ENCODE measurements at regions not wholly inside any gene's neighbourhood (a gene's known extent, or its start where the extent isn't known, plus 50 kb on each side); places are given as distances from the start of the nearest gene placed in this dataset.
A peak's percentile ranks its signal among the peaks of the same experiment; 100 is the strongest.

- Mint-ChIP-seq H3K27me3 (peaks cover 6% of the 10 kb centered on the region), H3K4me3 (no peak overlapping the region), H3K27ac (no peak overlapping the region), H3K4me1 (ENCODE audit: low read depth) (no peaks in the 10 kb centered on the region), H3K9me3 (no peaks in the 10 kb centered on the region), H3K36me3 (ENCODE audit: low read depth) (no peaks in the 10 kb centered on the region)
- DNase-seq: no peak
These were observed 225.0 kb downstream of the HRH4 start for GRCh38 chr18:24685254-24685959.

- no peaks in the 10 kb centered on the region for H3K4me1 Mint-ChIP-seq (ENCODE audit: low read depth)
- H3K27ac Mint-ChIP-seq: no peak overlapping the region
- H3K4me3 Mint-ChIP-seq: no peak overlapping the region
- H3K27me3 Mint-ChIP-seq: peaks cover 4% of the 10 kb centered on the region
- no peaks in the 10 kb centered on the region for H3K36me3 Mint-ChIP-seq (ENCODE audit: low read depth)
- DNase-seq: no peak
- peaks cover 24% of the 10 kb centered on the region for H3K9me3 Mint-ChIP-seq
These were observed 234.7 kb downstream of the HRH4 start for GRCh38 chr18:24695168-24695567.

GRCh38 chr18:24702001-24702515, 241.6 kb downstream of the HRH4 start:
- no peaks in the 10 kb centered on the region for H3K36me3 Mint-ChIP-seq (ENCODE audit: low read depth)
- peaks cover 24% of the 10 kb centered on the region for H3K27me3 Mint-ChIP-seq
- no peak for DNase-seq
- H3K27ac Mint-ChIP-seq: no peak overlapping the region
- no peaks in the 10 kb centered on the region for H3K4me1 Mint-ChIP-seq (ENCODE audit: low read depth)
- H3K4me3 Mint-ChIP-seq: no peak overlapping the region
- H3K9me3 Mint-ChIP-seq: peaks cover 8% of the 10 kb centered on the region

GRCh38 chr18:24703316-24703715, 242.9 kb downstream of the HRH4 start:
- Mint-ChIP-seq H3K36me3 (ENCODE audit: low read depth) (no peaks in the 10 kb centered on the region), H3K9me3 (peaks cover 8% of the 10 kb centered on the region)

GRCh38 chr18:24704946-24705630, 244.7 kb downstream of the HRH4 start:
- H3K27ac Mint-ChIP-seq: no peak overlapping the region
- no peak overlapping the region for H3K4me3 Mint-ChIP-seq
- no peaks in the 10 kb centered on the region for H3K4me1 Mint-ChIP-seq (ENCODE audit: low read depth)
- DNase-seq: no peak
- H3K36me3 Mint-ChIP-seq (ENCODE audit: low read depth): no peaks in the 10 kb centered on the region
- H3K9me3 Mint-ChIP-seq: peaks cover 8% of the 10 kb centered on the region
- H3K27me3 Mint-ChIP-seq: peaks cover 20% of the 10 kb centered on the region

More at GRCh38 chr18:24703316-24703715, 242.9 kb downstream of the HRH4 start:
- Mint-ChIP-seq H3K27me3 (peaks cover 20% of the 10 kb centered on the region), H3K4me3 (no peak overlapping the region), H3K27ac (no peak overlapping the region), H3K4me1 (ENCODE audit: low read depth) (no peaks in the 10 kb centered on the region)
- DNase-seq: no peak

GRCh38 chr18:24710474-24710873, 250.0 kb downstream of the HRH4 start:
- DNase-seq: no peak
- H3K36me3 Mint-ChIP-seq (ENCODE audit: low read depth): no peaks in the 10 kb centered on the region

GRCh38 chr18:24719791-24720190, 259.4 kb downstream of the HRH4 start:
- no peak for DNase-seq
- Mint-ChIP-seq H3K4me1 (ENCODE audit: low read depth) (no peaks in the 10 kb centered on the region), H3K27me3 (peaks cover 34% of the 10 kb centered on the region), H3K27ac (no peak overlapping the region), H3K4me3 (no peak overlapping the region), H3K36me3 (ENCODE audit: low read depth) (no peaks in the 10 kb centered on the region), H3K9me3 (no peaks in the 10 kb centered on the region)

More at GRCh38 chr18:24710474-24710873, 250.0 kb downstream of the HRH4 start:
- peaks cover under 1% of the 10 kb centered on the region for H3K27me3 Mint-ChIP-seq
- H3K9me3 Mint-ChIP-seq: no peaks in the 10 kb centered on the region
- no peak overlapping the region for H3K27ac Mint-ChIP-seq
- no peaks in the 10 kb centered on the region for H3K4me1 Mint-ChIP-seq (ENCODE audit: low read depth)
- H3K4me3 Mint-ChIP-seq: no peak overlapping the region

GRCh38 chr18:24721388-24721787, 261.0 kb downstream of the HRH4 start:
- DNase-seq: no peak
- Mint-ChIP-seq H3K9me3 (no peaks in the 10 kb centered on the region), H3K36me3 (ENCODE audit: low read depth) (no peaks in the 10 kb centered on the region), H3K4me3 (no peak overlapping the region), H3K27ac (no peak overlapping the region), H3K27me3 (peaks cover 37% of the 10 kb centered on the region), H3K4me1 (ENCODE audit: low read depth) (no peaks in the 10 kb centered on the region)

- Mint-ChIP-seq H3K4me1 (ENCODE audit: low read depth) (peaks cover 2% of the 10 kb centered on the region), H3K9me3 (no peaks in the 10 kb centered on the region), H3K27ac (no peak overlapping the region), H3K4me3 (no peak overlapping the region), H3K36me3 (ENCODE audit: low read depth) (no peaks in the 10 kb centered on the region), H3K27me3 (peaks cover 28% of the 10 kb centered on the region)
- DNase-seq: no peak
These were observed 265.4 kb downstream of the HRH4 start for GRCh38 chr18:24725644-24726415.

GRCh38 chr18:24726727-24727492, 266.5 kb downstream of the HRH4 start:
- DNase-seq: peak; percentile 57
- H3K27me3 Mint-ChIP-seq: peaks cover 22% of the 10 kb centered on the region
- no peak overlapping the region for H3K27ac Mint-ChIP-seq
- H3K4me3 Mint-ChIP-seq: no peak overlapping the region
- peaks cover 2% of the 10 kb centered on the region for H3K4me1 Mint-ChIP-seq (ENCODE audit: low read depth)
- H3K9me3 Mint-ChIP-seq: no peaks in the 10 kb centered on the region
- H3K36me3 Mint-ChIP-seq (ENCODE audit: low read depth): no peaks in the 10 kb centered on the region

- DNase-seq: no peak
- Mint-ChIP-seq H3K36me3 (ENCODE audit: low read depth) (no peaks in the 10 kb centered on the region), H3K27me3 (peaks cover 19% of the 10 kb centered on the region), H3K4me1 (ENCODE audit: low read depth) (peaks cover 2% of the 10 kb centered on the region), H3K4me3 (no peak overlapping the region), H3K9me3 (no peaks in the 10 kb centered on the region), H3K27ac (no peak overlapping the region)
These were observed 267.2 kb downstream of the HRH4 start for GRCh38 chr18:24727685-24728084.

- no peak for DNase-seq
- H3K27ac Mint-ChIP-seq: no peak overlapping the region
- H3K27me3 Mint-ChIP-seq: peaks cover 4% of the 10 kb centered on the region
- H3K4me1 Mint-ChIP-seq (ENCODE audit: low read depth): peaks cover 2% of the 10 kb centered on the region
- H3K4me3 Mint-ChIP-seq: no peak overlapping the region
- H3K9me3 Mint-ChIP-seq: no peaks in the 10 kb centered on the region
- no peaks in the 10 kb centered on the region for H3K36me3 Mint-ChIP-seq (ENCODE audit: low read depth)
These were observed 270.7 kb downstream of the HRH4 start for GRCh38 chr18:24731158-24731557.

- peaks cover 4% of the 10 kb centered on the region for H3K27me3 Mint-ChIP-seq
- DNase-seq: no peak
These were observed 271.5 kb downstream of the HRH4 start for GRCh38 chr18:24731981-24732380.

GRCh38 chr18:24734058-24734457, 273.6 kb downstream of the HRH4 start:
- Mint-ChIP-seq H3K27ac (no peak overlapping the region), H3K36me3 (ENCODE audit: low read depth) (no peaks in the 10 kb centered on the region), H3K4me1 (ENCODE audit: low read depth) (no peaks in the 10 kb centered on the region), H3K4me3 (no peak overlapping the region), H3K9me3 (no peaks in the 10 kb centered on the region), H3K27me3 (peaks cover 2% of the 10 kb centered on the region)
- no peak for DNase-seq

More at GRCh38 chr18:24731981-24732380, 271.5 kb downstream of the HRH4 start:
- Mint-ChIP-seq H3K36me3 (ENCODE audit: low read depth) (no peaks in the 10 kb centered on the region), H3K4me1 (ENCODE audit: low read depth) (no peaks in the 10 kb centered on the region), H3K27ac (no peak overlapping the region), H3K9me3 (no peaks in the 10 kb centered on the region), H3K4me3 (no peak overlapping the region)
